DND-41 (cell line): ENCODE measurements at regions not wholly inside any gene's neighbourhood (a gene's known extent, or its start where the extent isn't known, plus 50 kb on each side); places are given as distances from the start of the nearest gene placed in this dataset.

Source experiments
- ATAC-seq: fragments of 200-7000 bp; cut with Tn5 transposase; 3 replicates; pipeline ENCODE4 v1.9.1; 2021; ENCODE audit warnings: low read depth; ENCODE audit not compliant: insufficient read depth
- DNase-seq: peaks from one replicate; pipeline ENCODE4 v3.0.0-alpha.2; 2020
- H2AFZ ChIP-seq: 2 replicates; pipeline ENCODE4 v1.6.0; 2012; ENCODE audit warnings: low read depth, low read length
- H3K27ac ChIP-seq: 2 replicates; pipeline ENCODE4 v1.5.1; 2012; ENCODE audit warnings: low read length, inconsistent platforms
- H3K27me3 ChIP-seq: fragments of 200-600 bp; sonication (generic); 2 replicates; pipeline ENCODE4 v1.6.0; 2012; ENCODE audit warnings: low read length, mild to moderate bottlenecking, inconsistent platforms; ENCODE audit not compliant: insufficient read depth, poor library complexity
- H3K36me3 ChIP-seq: 2 replicates; pipeline ENCODE4 v1.5.1; 2012; ENCODE audit warnings: low read length, inconsistent platforms; ENCODE audit not compliant: insufficient read depth
- H3K4me1 ChIP-seq: 2 replicates; pipeline ENCODE4 v1.5.1; 2012; ENCODE audit warnings: mild to moderate bottlenecking, low read length; ENCODE audit not compliant: insufficient read depth
- H3K4me2 ChIP-seq: 2 replicates; pipeline ENCODE4 v1.6.0; 2012; ENCODE audit warnings: mild to moderate bottlenecking, moderate library complexity, low read length, inconsistent platforms; ENCODE audit not compliant: insufficient read depth
- H3K4me3 ChIP-seq, 2 experiments: fragments of 200-600 bp in 1 of 2; shearing (Covaris generic) in 1 of 2; 2 replicates each; pipeline ENCODE4 v1.5.1; 2012 to 2016; ENCODE audit warnings: inconsistent platforms in 2 of 2, low read length in 2 of 2, mild to moderate bottlenecking in 2 of 2, low read depth in 1 of 2, moderate library complexity in 1 of 2
- H3K79me2 ChIP-seq: 2 replicates; pipeline ENCODE4 v1.6.0; 2012; ENCODE audit warnings: low read length, inconsistent platforms; ENCODE audit not compliant: insufficient read depth
- H3K9ac ChIP-seq: 2 replicates; pipeline ENCODE4 v1.6.0; 2012; ENCODE audit warnings: low read depth, mild to moderate bottlenecking, inconsistent platforms, low read length, moderate library complexity
- H3K9me3 ChIP-seq: 2 replicates; pipeline ENCODE4 v1.5.1; 2012; ENCODE audit warnings: low read length, moderate library complexity, mild to moderate bottlenecking, inconsistent platforms; ENCODE audit not compliant: insufficient read depth, severe bottlenecking
- H4K20me1 ChIP-seq: 2 replicates; pipeline ENCODE4 v1.6.0; 2012; ENCODE audit warnings: low read length; ENCODE audit not compliant: insufficient read depth
- EZH2 ChIP-seq: IDR thresholded peaks from 3 replicates; pipeline ENCODE4 v1.6.1; 2012; ENCODE audit warnings: borderline replicate concordance, low read depth, mild to moderate bottlenecking, moderate library complexity, low read length, inconsistent platforms; ENCODE audit not compliant: severe bottlenecking
- TF ChIP-seq, protein P1 (sequence below): IDR thresholded peaks from 2 replicates; pipeline ENCODE4 v1.5.1; 2012; ENCODE audit warnings: borderline replicate concordance, low read length, moderate library complexity, mild to moderate bottlenecking; ENCODE audit not compliant: poor library complexity, severe bottlenecking; ENCODE audit errors: extremely low read depth

DNA sequence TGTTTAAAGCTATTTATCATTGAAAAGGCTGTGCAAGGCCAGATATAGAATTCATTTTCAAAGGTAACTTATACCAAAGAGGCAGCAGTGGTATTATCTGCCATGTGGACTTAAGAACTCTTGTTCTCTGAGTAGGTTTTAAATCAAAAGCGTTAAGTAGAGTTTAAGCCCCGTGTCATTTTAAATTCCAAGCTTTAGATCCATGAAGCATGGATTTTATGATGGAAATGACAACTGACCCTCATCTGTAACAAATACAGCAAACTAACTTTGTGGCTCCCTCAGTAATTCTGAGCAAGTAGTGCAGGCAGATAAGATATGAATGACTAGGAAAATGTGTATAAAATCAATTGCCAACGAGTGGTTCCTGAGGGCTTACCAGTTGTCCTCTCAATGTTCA lies 247.0 kb downstream of the WDR11 start:
- H3K9me3 ChIP-seq, result no peaks in the 10 kb centered on the region
- TF ChIP-seq, protein P1, sequence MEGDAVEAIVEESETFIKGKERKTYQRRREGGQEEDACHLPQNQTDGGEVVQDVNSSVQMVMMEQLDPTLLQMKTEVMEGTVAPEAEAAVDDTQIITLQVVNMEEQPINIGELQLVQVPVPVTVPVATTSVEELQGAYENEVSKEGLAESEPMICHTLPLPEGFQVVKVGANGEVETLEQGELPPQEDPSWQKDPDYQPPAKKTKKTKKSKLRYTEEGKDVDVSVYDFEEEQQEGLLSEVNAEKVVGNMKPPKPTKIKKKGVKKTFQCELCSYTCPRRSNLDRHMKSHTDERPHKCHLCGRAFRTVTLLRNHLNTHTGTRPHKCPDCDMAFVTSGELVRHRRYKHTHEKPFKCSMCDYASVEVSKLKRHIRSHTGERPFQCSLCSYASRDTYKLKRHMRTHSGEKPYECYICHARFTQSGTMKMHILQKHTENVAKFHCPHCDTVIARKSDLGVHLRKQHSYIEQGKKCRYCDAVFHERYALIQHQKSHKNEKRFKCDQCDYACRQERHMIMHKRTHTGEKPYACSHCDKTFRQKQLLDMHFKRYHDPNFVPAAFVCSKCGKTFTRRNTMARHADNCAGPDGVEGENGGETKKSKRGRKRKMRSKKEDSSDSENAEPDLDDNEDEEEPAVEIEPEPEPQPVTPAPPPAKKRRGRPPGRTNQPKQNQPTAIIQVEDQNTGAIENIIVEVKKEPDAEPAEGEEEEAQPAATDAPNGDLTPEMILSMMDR, result no peak
- TF ChIP-seq EZH2, result no peak
- H3K27ac ChIP-seq, result no peak overlapping the region
- no peaks in the 10 kb centered on the region for H3K4me1 ChIP-seq
- H3K27me3 ChIP-seq, result no peaks in the 10 kb centered on the region
- ATAC-seq (no peak), DNase-seq (no peak)
- no peak overlapping the region for H3K4me2 ChIP-seq
- H3K4me3 ChIP-seq, result no peak overlapping the region
- H3K36me3 ChIP-seq, result no peaks in the 10 kb centered on the region
- no peak overlapping the region for H3K9ac ChIP-seq
- H2AFZ ChIP-seq, result no peak overlapping the region
- H4K20me1 ChIP-seq, result no peaks in the 10 kb centered on the region
- H3K79me2 ChIP-seq, result no peaks in the 10 kb centered on the region

DNA sequence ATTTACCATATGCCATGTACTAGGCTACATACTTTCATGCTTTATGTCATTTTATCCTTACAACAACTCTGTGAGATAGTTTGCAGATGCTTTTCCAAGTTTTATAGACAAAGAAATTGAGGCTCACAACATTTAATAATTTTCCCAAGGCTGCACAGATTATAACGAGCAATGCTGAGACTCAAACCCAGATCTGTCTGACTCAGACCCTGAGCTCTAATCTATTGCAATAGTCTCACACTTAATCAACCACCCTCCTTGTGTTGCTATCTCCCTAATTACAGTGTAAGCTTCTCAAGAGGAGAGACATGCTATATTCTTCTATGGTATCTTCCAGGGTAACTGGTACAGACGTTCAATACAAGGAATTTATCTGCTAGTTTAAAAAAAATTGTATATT lies 247.6 kb downstream of the WDR11 start:
- H3K79me2 ChIP-seq, result no peaks in the 10 kb centered on the region
- H4K20me1 ChIP-seq, result no peaks in the 10 kb centered on the region
- H3K9ac ChIP-seq, result no peak overlapping the region
- no peak overlapping the region for H3K4me2 ChIP-seq
- H3K36me3 ChIP-seq, result no peaks in the 10 kb centered on the region
- DNase-seq, result no peak
- H3K27ac ChIP-seq, result no peak overlapping the region
- TF ChIP-seq, protein P1, result no peak
- TF ChIP-seq EZH2, result no peak
- H3K4me3 ChIP-seq, result no peak overlapping the region
- no peak overlapping the region for H2AFZ ChIP-seq
- no peaks in the 10 kb centered on the region for H3K9me3 ChIP-seq
- H3K27me3 ChIP-seq, result no peaks in the 10 kb centered on the region
- no peak for ATAC-seq
- no peaks in the 10 kb centered on the region for H3K4me1 ChIP-seq

DNA sequence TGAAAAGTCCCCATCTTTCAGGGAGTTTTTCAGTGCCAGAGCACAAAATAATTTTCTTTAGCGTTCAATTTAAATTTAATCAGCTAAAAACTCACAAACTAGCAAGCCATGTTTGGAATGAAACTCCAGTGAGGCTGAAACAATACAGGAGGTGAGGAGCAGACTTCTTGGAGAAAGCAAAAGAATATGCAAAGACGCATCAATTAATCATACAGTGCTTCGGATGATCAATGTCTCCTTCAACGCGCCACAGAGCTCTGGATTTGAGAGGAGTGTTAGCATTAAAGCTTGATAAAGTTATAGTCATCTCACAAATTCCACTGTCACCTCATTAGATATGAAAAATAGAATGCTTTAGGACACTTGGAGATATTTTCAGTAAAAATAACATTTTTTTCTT lies 248.0 kb downstream of the WDR11 start:
- Histone ChIP-seq H3K27ac (no peak overlapping the region), H3K79me2 (no peaks in the 10 kb centered on the region)
- TF ChIP-seq, protein P1, result no peak
- no peak for TF ChIP-seq EZH2

DNA sequence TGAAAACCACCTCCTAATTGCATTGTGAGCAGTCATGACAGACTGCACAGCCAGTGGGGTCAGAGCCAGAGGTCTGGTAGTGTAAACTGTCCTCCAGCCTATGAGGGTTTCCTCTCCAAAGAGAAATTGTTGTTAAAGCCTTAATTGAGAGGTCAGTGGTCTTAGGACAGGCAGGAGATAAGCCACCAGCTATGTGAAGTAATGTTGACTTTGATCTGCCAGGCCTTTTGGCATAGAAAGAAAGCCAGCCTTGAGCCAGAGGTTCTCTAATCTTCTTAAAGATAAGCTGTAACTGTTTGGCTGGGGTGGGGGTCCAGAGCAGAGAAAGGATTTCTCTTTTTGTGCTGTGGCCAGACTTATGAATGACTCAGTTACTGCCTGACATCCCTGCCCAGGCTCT lies 248.4 kb downstream of the WDR11 start:
- no peak overlapping the region for H3K9ac ChIP-seq
- H3K4me1 ChIP-seq, result no peaks in the 10 kb centered on the region
- H4K20me1 ChIP-seq, result no peaks in the 10 kb centered on the region
- no peaks in the 10 kb centered on the region for H3K79me2 ChIP-seq
- ATAC-seq, result no peak
- H3K36me3 ChIP-seq, result no peaks in the 10 kb centered on the region
- no peak overlapping the region for H2AFZ ChIP-seq
- no peaks in the 10 kb centered on the region for H3K27me3 ChIP-seq
- H3K4me2 ChIP-seq, result no peak overlapping the region
- no peaks in the 10 kb centered on the region for H3K9me3 ChIP-seq
- TF ChIP-seq EZH2, result no peak
- TF ChIP-seq, protein P1, result no peak
- DNase-seq, result no peak
- no peak overlapping the region for H3K27ac ChIP-seq
- no peak overlapping the region for H3K4me3 ChIP-seq

More for the DNA sequence above, 248.0 kb downstream of the WDR11 start:
- H3K27me3 ChIP-seq, result no peaks in the 10 kb centered on the region
- DNase-seq (no peak), ATAC-seq (no peak)
- H2AFZ ChIP-seq, result no peak overlapping the region
- no peaks in the 10 kb centered on the region for H3K9me3 ChIP-seq
- H3K9ac ChIP-seq, result no peak overlapping the region
- H3K4me2 ChIP-seq, result no peak overlapping the region
- H3K4me3 ChIP-seq, result no peak overlapping the region
- H3K4me1 ChIP-seq, result no peaks in the 10 kb centered on the region
- H3K36me3 ChIP-seq, result no peaks in the 10 kb centered on the region
- H4K20me1 ChIP-seq, result no peaks in the 10 kb centered on the region
